SK-N-SH (cell line): ENCODE measurements at regions not wholly inside any gene's neighbourhood (a gene's known extent, or its start where the extent isn't known, plus 50 kb on each side); places are given as distances from the start of the nearest gene placed in this dataset.

ENCODE experiments used
- CHD2 ChIP-seq: fragments of 150-350 bp; IDR thresholded peaks from 2 replicates; pipeline ENCODE4 v1.6.1; 2018; ENCODE audit warnings: low read length; ENCODE audit not compliant: partially characterized antibody
- CTCF ChIP-seq: fragments of 200-600 bp; sonication (generic); IDR thresholded peaks from 2 replicates; pipeline ENCODE4 v1.6.1; 2017; ENCODE audit warnings: antibody characterized with exemption, mild to moderate bottlenecking, moderate library complexity
- EP300 ChIP-seq, 2 experiments: IDR thresholded peaks; 2 replicates each; pipeline versions ENCODE4 v1.4.0 to v1.6.1; 2012; ENCODE audit warnings: borderline replicate concordance in 1 of 2, low read depth in 1 of 2, low read length in 1 of 2
- EZH2phosphoT487 ChIP-seq: fragments of 200-600 bp; sonication (generic); IDR thresholded peaks from 2 replicates; pipeline ENCODE4 v1.6.1; 2017; ENCODE audit warnings: low read depth, mixed run types, mild to moderate bottlenecking, antibody characterized with exemption, moderate library complexity, borderline replicate concordance
- POLR2AphosphoS5 ChIP-seq: IDR thresholded peaks from 2 replicates; pipeline ENCODE4 v1.6.1; 2012; ENCODE audit warnings: low read depth, low read length
- RAD21 ChIP-seq: IDR thresholded peaks from 2 replicates; pipeline ENCODE4 v1.6.1; 2012; ENCODE audit warnings: mild to moderate bottlenecking, low read length
- SIN3A ChIP-seq: IDR thresholded peaks from 2 replicates; pipeline ENCODE4 v1.6.1; 2012; ENCODE audit warnings: low read depth, mild to moderate bottlenecking, low read length, moderate library complexity, borderline replicate concordance
- TAF1 ChIP-seq: IDR thresholded peaks from 2 replicates; pipeline ENCODE4 v1.6.1; 2012; ENCODE audit warnings: low read depth, mild to moderate bottlenecking, low read length, moderate library complexity, borderline replicate concordance

GRCh38 chr11:38356255-38356654, 1758.2 kb upstream of the RAG2 start:
- TF ChIP-seq EZH2phosphoT487 (no peak), EP300 (IDR thresholded peaks at IDR 0.05; ENCODE audit: borderline replicate concordance in 1 of 2, low read depth in 1 of 2, low read length in 1 of 2) (no peak), CTCF (no peak), TAF1 (no peak), POLR2AphosphoS5 (no peak), RAD21 (no peak), CHD2 (no peak), SIN3A (no peak)
